HL-60 (cell line): ENCODE measurements at regions not wholly inside any gene's neighbourhood (a gene's known extent, or its start where the extent isn't known, plus 50 kb on each side); places are given as distances from the start of the nearest gene placed in this dataset.

ENCODE experiments used
- CTCF ChIP-seq: IDR thresholded peaks from one replicate; pipeline ENCODE4 v1.5.1; 2011; ENCODE audit warnings: low read length, control low read depth, inconsistent platforms; ENCODE audit not compliant: insufficient read depth
- GABPA ChIP-seq: IDR thresholded peaks from 2 replicates; pipeline ENCODE4 v1.6.1; 2012; ENCODE audit warnings: low read depth
- POLR2AphosphoS5 ChIP-seq: IDR thresholded peaks from 2 replicates; pipeline ENCODE4 v1.6.1; 2012; ENCODE audit warnings: low read depth
- REST ChIP-seq: IDR thresholded peaks from 2 replicates; pipeline ENCODE4 v1.6.1; 2012; ENCODE audit warnings: low read depth; ENCODE audit not compliant: insufficient replicate concordance
- SPI1 ChIP-seq: IDR thresholded peaks from 2 replicates; pipeline ENCODE4 v1.6.1; 2012; ENCODE audit warnings: low read depth, mild to moderate bottlenecking, borderline replicate concordance

- TF ChIP-seq CTCF (no peak), POLR2AphosphoS5 (no peak), REST (no peak), SPI1 (no peak), GABPA (no peak)
These were observed 1650.3 kb downstream of the BRINP3 start for GRCh38 chr1:188827400-188827799.
